ENCODE measurements at regions not wholly inside any gene's neighbourhood (a gene's known extent, or its start where the extent isn't known, plus 50 kb on each side); places are given as distances from the start of the nearest gene placed in this dataset.

DNA sequence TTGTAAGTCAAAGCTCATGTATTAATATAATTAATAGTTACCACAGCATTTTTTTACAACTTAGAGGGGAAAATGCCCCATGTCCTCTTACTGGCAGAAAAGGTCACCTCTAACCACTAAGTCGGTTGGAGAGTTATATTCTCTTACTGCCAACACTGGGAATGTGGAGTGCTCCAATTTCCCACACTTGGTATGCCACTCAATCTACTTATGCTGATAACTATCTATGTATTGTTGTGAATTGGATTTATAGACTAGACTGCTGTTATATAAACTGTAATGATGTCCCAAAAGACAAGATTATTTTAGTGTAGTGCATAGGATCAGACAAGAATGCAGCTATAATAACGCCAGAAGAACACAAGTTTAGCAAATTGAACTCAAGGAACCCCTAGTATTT lies 2385.2 kb upstream of the C9orf72 start:
- TF ChIP-seq, protein P1, sequence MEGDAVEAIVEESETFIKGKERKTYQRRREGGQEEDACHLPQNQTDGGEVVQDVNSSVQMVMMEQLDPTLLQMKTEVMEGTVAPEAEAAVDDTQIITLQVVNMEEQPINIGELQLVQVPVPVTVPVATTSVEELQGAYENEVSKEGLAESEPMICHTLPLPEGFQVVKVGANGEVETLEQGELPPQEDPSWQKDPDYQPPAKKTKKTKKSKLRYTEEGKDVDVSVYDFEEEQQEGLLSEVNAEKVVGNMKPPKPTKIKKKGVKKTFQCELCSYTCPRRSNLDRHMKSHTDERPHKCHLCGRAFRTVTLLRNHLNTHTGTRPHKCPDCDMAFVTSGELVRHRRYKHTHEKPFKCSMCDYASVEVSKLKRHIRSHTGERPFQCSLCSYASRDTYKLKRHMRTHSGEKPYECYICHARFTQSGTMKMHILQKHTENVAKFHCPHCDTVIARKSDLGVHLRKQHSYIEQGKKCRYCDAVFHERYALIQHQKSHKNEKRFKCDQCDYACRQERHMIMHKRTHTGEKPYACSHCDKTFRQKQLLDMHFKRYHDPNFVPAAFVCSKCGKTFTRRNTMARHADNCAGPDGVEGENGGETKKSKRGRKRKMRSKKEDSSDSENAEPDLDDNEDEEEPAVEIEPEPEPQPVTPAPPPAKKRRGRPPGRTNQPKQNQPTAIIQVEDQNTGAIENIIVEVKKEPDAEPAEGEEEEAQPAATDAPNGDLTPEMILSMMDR (IDR thresholded peaks at IDR 0.05), result no peak
- no peak for TF ChIP-seq POLR2A (IDR thresholded peaks at IDR 0.05)

Data from thyroid gland (tissue), 4 donors.